Tibial artery (tissue), 4 donors: ENCODE measurements at regions not wholly inside any gene's neighbourhood (a gene's known extent, or its start where the extent isn't known, plus 50 kb on each side); places are given as distances from the start of the nearest gene placed in this dataset.

Source experiments
- DNase-seq, 2 donors: peaks; one replicate each; pipeline ENCODE4 v3.0.0-alpha.2; 2019
- H3K27ac ChIP-seq, 2 donors: fragments of 200-600 bp; sonication (generic) in 1 of 2; 1 replicate in 1 of 2; 2 replicates in 1 of 2; pipeline ENCODE4 v1.5.1; 2018 to 2019; ENCODE audit warnings: mild to moderate bottlenecking in 1 of 2
- H3K27me3 ChIP-seq, 2 donors: fragments of 200-600 bp; sonication (generic) in 1 of 2; one replicate each; pipeline versions ENCODE4 v1.5.1 to v1.6.0; 2016 to 2019
- H3K36me3 ChIP-seq, 3 donors: fragments of 200-600 bp; sonication (generic) in 2 of 3; one replicate each; pipeline ENCODE4 v1.5.1; 2016 to 2019; ENCODE audit warnings: mild to moderate bottlenecking in 2 of 3
- H3K4me1 ChIP-seq, 4 donors: fragments of 200-600 bp; sonication (generic) in 2 of 4; 1 replicate in 3 of 4; 2 replicates in 1 of 4; pipeline ENCODE4 v1.5.1; 2016 to 2019
- H3K4me3 ChIP-seq, 2 donors: fragments of 200-600 bp; sonication (generic) in 1 of 2; 1 replicate in 1 of 2; 2 replicates in 1 of 2; pipeline ENCODE4 v1.5.1; 2018 to 2019; ENCODE audit warnings: mild to moderate bottlenecking in 2 of 2
- H3K9me3 ChIP-seq, 3 donors: fragments of 200-600 bp; sonication (generic) in 1 of 3; one replicate each; pipeline ENCODE4 v1.5.1; 2016 to 2019
- intact Hi-C: fragments of 100-400 bp; cut with DNase I; formaldehyde crosslinking; loops from one replicate; pipeline ENCODE4 v1.15.0; 2023; ENCODE audit warnings: low total_unique reads
- TF ChIP-seq, protein P1 (sequence below), 2 experiments: fragments of 200-600 bp in 1 of 2; fragments of 450-650 bp in 1 of 2; IDR thresholded peaks; one replicate each; pipeline ENCODE4 v1.5.1; 2017 to 2019; ENCODE audit warnings: antibody characterized with exemption in 2 of 2, mild to moderate bottlenecking in 1 of 2, moderate library complexity in 1 of 2

DNA sequence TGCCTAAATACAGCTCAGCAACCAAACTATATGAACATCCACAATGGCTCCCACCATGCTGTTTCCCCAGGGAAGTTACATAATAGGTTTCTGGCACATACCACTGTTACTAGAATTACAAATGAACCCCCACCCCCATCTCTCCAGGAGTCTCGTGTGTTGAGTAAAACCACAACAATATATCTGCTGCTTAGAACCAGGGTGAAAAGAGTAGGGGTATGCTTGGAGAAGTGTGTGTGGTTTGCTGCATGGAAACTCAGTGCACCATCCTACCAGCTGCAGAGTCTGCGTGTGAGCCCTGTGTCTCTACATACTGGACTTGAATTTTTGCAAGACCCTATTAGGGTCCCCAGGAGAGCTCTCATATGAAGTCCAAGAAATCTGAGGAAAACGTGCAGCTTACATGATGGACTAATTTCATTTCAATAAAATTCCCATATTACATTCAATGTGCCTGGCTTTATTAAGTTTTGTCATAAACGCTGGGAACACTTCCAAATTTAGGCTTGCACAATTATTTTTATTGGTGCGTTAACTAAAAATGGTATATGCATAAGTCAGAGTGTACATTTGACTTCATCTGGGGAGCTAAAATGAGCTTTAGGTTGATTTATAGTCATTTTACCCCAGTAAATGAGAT, 104.5 kb upstream of the NFIB start:
- DNase-seq: no peak
- intact Hi-C loops: no loop called here
- Histone ChIP-seq H3K4me1 (peaks cover 0 to 17% (median 0%) of the 10 kb centered on the region in 4 donors), H3K36me3 (no peaks in the 10 kb centered on the region), H3K27me3 (no peaks in the 10 kb centered on the region), H3K27ac (no peak overlapping the region), H3K4me3 (no peak overlapping the region), H3K9me3 (no peaks in the 10 kb centered on the region)
- TF ChIP-seq, protein P1, sequence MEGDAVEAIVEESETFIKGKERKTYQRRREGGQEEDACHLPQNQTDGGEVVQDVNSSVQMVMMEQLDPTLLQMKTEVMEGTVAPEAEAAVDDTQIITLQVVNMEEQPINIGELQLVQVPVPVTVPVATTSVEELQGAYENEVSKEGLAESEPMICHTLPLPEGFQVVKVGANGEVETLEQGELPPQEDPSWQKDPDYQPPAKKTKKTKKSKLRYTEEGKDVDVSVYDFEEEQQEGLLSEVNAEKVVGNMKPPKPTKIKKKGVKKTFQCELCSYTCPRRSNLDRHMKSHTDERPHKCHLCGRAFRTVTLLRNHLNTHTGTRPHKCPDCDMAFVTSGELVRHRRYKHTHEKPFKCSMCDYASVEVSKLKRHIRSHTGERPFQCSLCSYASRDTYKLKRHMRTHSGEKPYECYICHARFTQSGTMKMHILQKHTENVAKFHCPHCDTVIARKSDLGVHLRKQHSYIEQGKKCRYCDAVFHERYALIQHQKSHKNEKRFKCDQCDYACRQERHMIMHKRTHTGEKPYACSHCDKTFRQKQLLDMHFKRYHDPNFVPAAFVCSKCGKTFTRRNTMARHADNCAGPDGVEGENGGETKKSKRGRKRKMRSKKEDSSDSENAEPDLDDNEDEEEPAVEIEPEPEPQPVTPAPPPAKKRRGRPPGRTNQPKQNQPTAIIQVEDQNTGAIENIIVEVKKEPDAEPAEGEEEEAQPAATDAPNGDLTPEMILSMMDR (IDR thresholded peaks at IDR 0.05): no peak

DNA sequence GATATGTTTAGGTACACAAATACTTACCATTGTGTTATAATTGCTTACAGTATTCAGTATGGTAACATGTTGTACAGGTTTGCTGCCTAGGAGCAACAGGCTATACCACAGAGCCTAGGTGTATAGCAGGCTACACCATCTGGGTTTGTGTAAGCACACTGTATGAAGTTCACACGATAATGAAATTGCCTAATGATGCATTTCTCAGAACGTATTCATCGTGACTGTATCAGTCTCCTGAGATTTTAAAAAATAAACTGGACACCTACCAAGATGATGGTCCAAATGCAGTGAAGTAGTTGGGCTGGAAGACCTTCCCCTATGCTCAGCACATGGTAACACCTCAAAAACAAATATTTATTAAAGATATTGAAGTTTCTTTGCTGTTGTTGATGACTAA, 103.3 kb upstream of the NFIB start:
- no peak for DNase-seq
- Histone ChIP-seq H3K9me3 (no peaks in the 10 kb centered on the region), H3K27ac (no peak overlapping the region), H3K36me3 (no peaks in the 10 kb centered on the region), H3K4me3 (no peak overlapping the region), H3K4me1 (peaks cover 0 to 17% (median 0%) of the 10 kb centered on the region in 4 donors), H3K27me3 (no peaks in the 10 kb centered on the region)
- TF ChIP-seq, protein P1 (IDR thresholded peaks at IDR 0.05): no peak
- intact Hi-C loops: no loop called here

- Histone ChIP-seq H3K36me3 (no peaks in the 10 kb centered on the region), H3K27me3 (no peaks in the 10 kb centered on the region), H3K4me3 (no peak overlapping the region), H3K4me1 (peaks cover 0 to 17% (median 0%) of the 10 kb centered on the region in 4 donors), H3K27ac (no peak overlapping the region), H3K9me3 (no peaks in the 10 kb centered on the region)
- TF ChIP-seq, protein P1 (IDR thresholded peaks at IDR 0.05): no peak
- intact Hi-C loops: no loop called here
- DNase-seq: no peak
Measured at GRCh38 chr9:14415947-14416346, 102.0 kb upstream of the NFIB start.

DNA sequence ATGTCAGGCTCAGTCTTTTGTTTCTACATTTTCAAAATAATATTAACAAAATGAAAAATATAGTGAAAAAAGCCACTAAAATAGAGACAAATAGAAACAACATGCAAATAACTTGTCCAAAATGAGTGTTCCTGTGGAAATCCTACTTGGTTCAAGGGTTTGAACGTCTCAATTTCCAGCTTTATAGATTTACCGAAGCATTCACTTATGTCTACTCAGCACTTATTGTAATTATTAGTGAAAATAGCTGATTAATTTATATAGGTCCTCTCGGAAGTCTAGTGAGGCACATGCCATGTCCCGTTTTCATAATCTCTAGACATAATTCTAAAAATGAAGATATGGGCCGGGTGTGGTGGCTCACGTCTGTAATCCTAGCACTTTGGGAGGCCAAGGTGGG, 99.9 kb upstream of the NFIB start:
- Histone ChIP-seq H3K4me3 (no peak overlapping the region), H3K4me1 (peaks cover 0 to 9% (median 0%) of the 10 kb centered on the region in 4 donors), H3K27ac (no peak overlapping the region), H3K36me3 (no peaks in the 10 kb centered on the region), H3K9me3 (no peaks in the 10 kb centered on the region), H3K27me3 (no peaks in the 10 kb centered on the region)
- DNase-seq: no peak
- TF ChIP-seq, protein P1 (IDR thresholded peaks at IDR 0.05): no peak
- intact Hi-C loops: no loop called here

DNA sequence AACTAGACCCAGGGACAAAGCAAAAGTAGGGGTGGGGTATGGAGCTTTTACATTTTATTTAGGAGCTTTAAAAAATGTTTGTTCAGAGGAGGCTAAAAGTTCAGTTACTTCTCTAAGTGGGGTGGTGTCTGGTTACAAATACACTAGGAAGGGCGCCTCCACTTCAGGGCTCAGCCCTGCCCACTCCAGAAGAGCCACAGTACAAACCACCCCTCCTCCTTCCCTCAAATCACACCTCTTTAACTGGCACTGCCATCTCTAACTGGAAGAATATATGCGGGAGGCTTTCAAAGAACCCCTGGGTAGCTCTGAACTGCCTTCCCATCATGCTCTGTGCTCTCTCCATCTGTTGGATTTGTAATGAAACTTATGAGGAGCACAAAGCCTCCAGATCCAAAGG, 98.8 kb upstream of the NFIB start:
- TF ChIP-seq, protein P1 (IDR thresholded peaks at IDR 0.05): no peak
- H3K27ac ChIP-seq: no peak overlapping the region
- H3K36me3 ChIP-seq: no peaks in the 10 kb centered on the region
- no peaks in the 10 kb centered on the region for H3K4me1 ChIP-seq
- DNase-seq: no peak
- H3K27me3 ChIP-seq: no peaks in the 10 kb centered on the region
- intact Hi-C loops: no loop called here
- no peak overlapping the region for H3K4me3 ChIP-seq
- H3K9me3 ChIP-seq: no peaks in the 10 kb centered on the region
